IMR-90 (cell line): ENCODE measurements at regions not wholly inside any gene's neighbourhood (a gene's known extent, or its start where the extent isn't known, plus 50 kb on each side); places are given as distances from the start of the nearest gene placed in this dataset.

ENCODE experiments used
- ATAC-seq: fragments of 200-7000 bp; cut with Tn5 transposase; 2 replicates; pipeline ENCODE4 v1.9.1; 2020; ENCODE audit warnings: low read depth, mild to moderate bottlenecking, moderate library complexity
- BruUV-seq: library from RNA; stranded (reverse); fragments of 400-500 nt; replicated peaks from 2 replicates; lab custom pipeline; 2021; lab: Mats Ljungman, UMichigan
- CTCF ChIA-PET: fragments of 300-600 bp; formaldehyde crosslinking; extraction: SDS; loops from one replicate; lab custom pipeline; 2021; ENCODE audit warnings: antibody characterized with exemption; lab: Yijun Ruan, JAX
- POLR2A ChIA-PET: fragments of 300-600 bp; sonication (Branson Sonifier 250); formaldehyde crosslinking; loops from one replicate; lab custom pipeline; 2022; ENCODE audit warnings: antibody characterized with exemption; ENCODE audit not compliant: unreplicated experiment; lab: Charles Lee
- DNase-seq: peaks from one replicate; pipeline ENCODE4 v3.0.0; 2013
- H2AFZ ChIP-seq: replicated peaks from 2 replicates; pipeline ENCODE3; 2013; ENCODE audit warnings: low read length, mild to moderate bottlenecking; ENCODE audit not compliant: poor library complexity
- H2AK5ac ChIP-seq: 2 replicates; pipeline ENCODE4 v1.6.1; 2013; ENCODE audit warnings: low read depth, low read length, inconsistent platforms
- H2AK9ac ChIP-seq: replicated peaks from 2 replicates; pipeline ENCODE3; 2013; ENCODE audit warnings: mild to moderate bottlenecking, low read depth, low read length, moderate library complexity; ENCODE audit not compliant: poor library complexity
- H2BK120ac ChIP-seq: 2 replicates; pipeline ENCODE4 v1.6.1; 2013; ENCODE audit warnings: low read depth, low read length, inconsistent platforms
- H2BK15ac ChIP-seq: 3 replicates; pipeline ENCODE4 v1.6.1; 2013; ENCODE audit warnings: low read depth, low read length, inconsistent platforms
- H2BK20ac ChIP-seq: 2 replicates; pipeline ENCODE4 v1.6.1; 2013; ENCODE audit warnings: low read depth, mild to moderate bottlenecking, inconsistent platforms, low read length, moderate library complexity
- H2BK5ac ChIP-seq: 2 replicates; pipeline ENCODE4 v1.6.1; 2013; ENCODE audit warnings: mild to moderate bottlenecking, low read depth, low read length, inconsistent platforms; ENCODE audit not compliant: poor library complexity, severe bottlenecking
- H3K14ac ChIP-seq: replicated peaks from 2 replicates; pipeline ENCODE4 v1.6.1; 2013; ENCODE audit warnings: low read depth, low read length, inconsistent platforms
- H3K18ac ChIP-seq: 2 replicates; pipeline ENCODE4 v1.6.1; 2013; ENCODE audit warnings: low read depth, low read length, control low read depth
- H3K23ac ChIP-seq: 2 replicates; pipeline ENCODE4 v1.6.1; 2013; ENCODE audit warnings: low read depth, low read length, inconsistent platforms
- H3K27ac ChIP-seq: 2 replicates; pipeline ENCODE4 v1.5.1; 2013; ENCODE audit warnings: mild to moderate bottlenecking, control low read depth, low read length; ENCODE audit not compliant: insufficient read depth
- H3K27me3 ChIP-seq: 2 replicates; pipeline ENCODE4 v1.6.1; 2013; ENCODE audit warnings: low read length; ENCODE audit not compliant: control insufficient read depth, insufficient read depth
- H3K36me3 ChIP-seq: 2 replicates; pipeline ENCODE4 v1.6.1; 2013; ENCODE audit warnings: low read length, mixed read lengths; ENCODE audit not compliant: control insufficient read depth, insufficient read depth
- H3K4ac ChIP-seq: 2 replicates; pipeline ENCODE4 v1.6.1; 2013; ENCODE audit warnings: low read depth, low read length, inconsistent platforms
- H3K4me1 ChIP-seq: 2 replicates; pipeline ENCODE4 v1.6.1; 2013; ENCODE audit warnings: low read length, mixed read lengths; ENCODE audit not compliant: control insufficient read depth, insufficient read depth
- H3K4me2 ChIP-seq: 2 replicates; pipeline ENCODE4 v1.6.1; 2013; ENCODE audit warnings: low read depth, mild to moderate bottlenecking, control low read depth, low read length, moderate library complexity
- H3K4me3 ChIP-seq: 2 replicates; pipeline ENCODE4 v1.5.1; 2013; ENCODE audit warnings: low read depth, mild to moderate bottlenecking, control low read depth, low read length, moderate library complexity; ENCODE audit not compliant: insufficient read depth
- H3K56ac ChIP-seq: 2 replicates; pipeline ENCODE4 v1.6.1; 2013; ENCODE audit warnings: low read length, inconsistent platforms; ENCODE audit not compliant: insufficient read depth; ENCODE audit errors: extremely low read depth
- H3K79me1 ChIP-seq, 2 experiments: 2 replicates each; pipeline ENCODE4 v1.6.1; 2013; ENCODE audit warnings: low read length in 2 of 2, inconsistent platforms in 1 of 2, low read depth in 1 of 2
- H3K9ac ChIP-seq: 2 replicates; pipeline ENCODE4 v1.6.1; 2013; ENCODE audit warnings: low read depth, low read length, control low read depth
- H3K9me1 ChIP-seq: 2 replicates; pipeline ENCODE4 v1.6.1; 2013; ENCODE audit warnings: low read length, inconsistent platforms; ENCODE audit not compliant: insufficient read depth
- H3K9me3 ChIP-seq: 2 replicates; pipeline ENCODE4 v1.6.1; 2013; ENCODE audit warnings: low read length; ENCODE audit not compliant: control insufficient read depth, insufficient read depth
- H4K20me1 ChIP-seq: 2 replicates; pipeline ENCODE4 v1.6.1; 2013; ENCODE audit warnings: low read length, inconsistent platforms; ENCODE audit not compliant: insufficient read depth
- H4K5ac ChIP-seq: 2 replicates; pipeline ENCODE4 v1.6.1; 2013; ENCODE audit warnings: mild to moderate bottlenecking, low read depth, low read length, control low read depth
- H4K8ac ChIP-seq, 2 experiments: 2 replicates each; pipeline ENCODE4 v1.6.1; 2013; ENCODE audit warnings: low read depth in 2 of 2, low read length in 2 of 2, control low read depth in 1 of 2, inconsistent platforms in 1 of 2
- H4K91ac ChIP-seq: 2 replicates; pipeline ENCODE4 v1.6.1; 2013; ENCODE audit warnings: low read depth, low read length, inconsistent platforms; ENCODE audit not compliant: insufficient read depth
- BHLHE40 ChIP-seq: fragments of 150-350 bp; IDR thresholded peaks from 2 replicates; pipeline ENCODE4 v1.6.1; 2016; ENCODE audit warnings: mild to moderate bottlenecking, low read depth, low read length
- CEBPB ChIP-seq: IDR thresholded peaks from 2 replicates; pipeline ENCODE4 v1.6.1; 2012; ENCODE audit warnings: low read depth, low read length, improper control_type of control experiment
- CHD1 ChIP-seq: IDR thresholded peaks from 2 replicates; pipeline ENCODE4 v1.6.1; 2012; ENCODE audit warnings: low read depth, low read length, improper control_type of control experiment
- CTCF ChIP-seq: conservative IDR thresholded peaks from 2 replicates; pipeline ENCODE4 v1.5.1; 2012; ENCODE audit warnings: mild to moderate bottlenecking, low read depth, low read length, improper control_type of control experiment
- ELK1 ChIP-seq: fragments of 150-350 bp; IDR thresholded peaks from 2 replicates; pipeline ENCODE4 v1.6.1; 2016; ENCODE audit warnings: low read depth, mild to moderate bottlenecking, low read length, moderate library complexity, borderline replicate concordance
- FOS ChIP-seq: fragments of 150-350 bp; IDR thresholded peaks from 2 replicates; pipeline ENCODE4 v1.6.1; 2016; ENCODE audit warnings: low read depth, low read length
- MAFK ChIP-seq: IDR thresholded peaks from 2 replicates; pipeline ENCODE4 v1.6.1; 2012; ENCODE audit warnings: low read depth, low read length, improper control_type of control experiment
- MAZ ChIP-seq: IDR thresholded peaks from 2 replicates; pipeline ENCODE4 v1.6.1; 2012; ENCODE audit warnings: low read depth, mild to moderate bottlenecking, low read length, improper control_type of control experiment, moderate library complexity, borderline replicate concordance
- MXI1 ChIP-seq: IDR thresholded peaks from 2 replicates; pipeline ENCODE4 v1.6.1; 2012; ENCODE audit warnings: low read depth, mild to moderate bottlenecking, low read length, moderate library complexity, borderline replicate concordance
- NFE2L2 ChIP-seq: fragments of 150-350 bp; IDR thresholded peaks from 2 replicates; pipeline ENCODE4 v1.6.1; 2016; ENCODE audit warnings: low read depth, mild to moderate bottlenecking, low read length
- POLR2A ChIP-seq: IDR thresholded peaks from 2 replicates; pipeline ENCODE4 v1.6.1; 2012; ENCODE audit warnings: mild to moderate bottlenecking, low read depth, low read length
- RAD21 ChIP-seq: IDR thresholded peaks from 2 replicates; pipeline ENCODE4 v1.6.1; 2012; ENCODE audit warnings: low read length, improper control_type of control experiment
- RCOR1 ChIP-seq: IDR thresholded peaks from 2 replicates; pipeline ENCODE4 v1.6.1; 2012; ENCODE audit warnings: mild to moderate bottlenecking, low read length, improper control_type of control experiment; ENCODE audit not compliant: insufficient replicate concordance
- RFX5 ChIP-seq: IDR thresholded peaks from 2 replicates; pipeline ENCODE4 v1.8.0; 2012; ENCODE audit warnings: low read depth, mild to moderate bottlenecking, low read length, moderate library complexity
- SMC3 ChIP-seq: fragments of 150-350 bp; IDR thresholded peaks from 2 replicates; pipeline ENCODE4 v1.6.1; 2016; ENCODE audit warnings: low read depth, mild to moderate bottlenecking, antibody characterized with exemption, low read length, moderate library complexity
- USF2 ChIP-seq: fragments of 150-350 bp; IDR thresholded peaks from 2 replicates; pipeline ENCODE4 v1.6.1; 2017; ENCODE audit warnings: mild to moderate bottlenecking, antibody characterized with exemption, low read length, low read depth
- WGBS, 2 experiments: methylation state at CpG; one replicate each; pipeline versions ENCODE4 v1.1.5 to v1.1.7; 2013; ENCODE audit warnings: missing lambda C conversion rate in 2 of 2; ENCODE audit not compliant: insufficient read length in 1 of 2; ENCODE audit errors: extremely low coverage in 2 of 2; 5-methylcytosine and 5-hydroxymethylcytosine counted together
- dilution Hi-C: fragments of 300-500 bp; cut with HindIII; formaldehyde crosslinking; loops from one replicate; pipeline ENCODE4 v1.14.3; 2018; ENCODE audit warnings: low sequenced_read_pairs; ENCODE audit not compliant: unreplicated experiment
- in situ Hi-C: fragments of 300-500 bp; cut with MboI; formaldehyde crosslinking; loops from 3 replicates; pipeline ENCODE4 v1.14.3; 2019; ENCODE audit warnings: low sequenced_read_pairs, inconsistent platforms, mixed read lengths
- intact Hi-C: fragments of 100-400 bp; cut with micrococcal nuclease; formaldehyde crosslinking; loops from 2 replicates; pipeline ENCODE4 v1.10.0; 2022

- no peak for ATAC-seq
- H3K27ac ChIP-seq, result no peak overlapping the region
- CTCF ChIA-PET, result no interaction called here
- no peak overlapping the region for H2BK20ac ChIP-seq
- no peak for TF ChIP-seq POLR2A
- no peak for TF ChIP-seq NFE2L2
- no peak for TF ChIP-seq MAZ
- no peak for TF ChIP-seq CEBPB
- TF ChIP-seq BHLHE40, result no peak
- no peak for TF ChIP-seq FOS
- no peak for TF ChIP-seq USF2
- TF ChIP-seq RCOR1, result no peak
- no peak for TF ChIP-seq RAD21
- no peak for TF ChIP-seq MAFK
- TF ChIP-seq CTCF, result no peak
- TF ChIP-seq ELK1, result no peak
- no peak for TF ChIP-seq RFX5
- no peak for TF ChIP-seq CHD1
- no peak for TF ChIP-seq SMC3
- TF ChIP-seq MXI1, result no peak
- no peak overlapping the region for H2BK5ac ChIP-seq
- no peaks in the 10 kb centered on the region for H3K36me3 ChIP-seq
- intact Hi-C loops, result no loop called here
- no peaks in the 10 kb centered on the region for H3K4me1 ChIP-seq
- in situ Hi-C loops, result no loop called here
- H4K20me1 ChIP-seq, result no peaks in the 10 kb centered on the region
- H3K9me3 ChIP-seq, result no peaks in the 10 kb centered on the region
- dilution Hi-C loops, result no loop called here
- no peak overlapping the region for H3K18ac ChIP-seq
- H2BK15ac ChIP-seq, result no peak overlapping the region
- no peak overlapping the region for H2AK9ac ChIP-seq
- no peaks in the 10 kb centered on the region for H3K9me1 ChIP-seq
- no peak overlapping the region for H3K14ac ChIP-seq
- no peak overlapping the region for H3K4me3 ChIP-seq
- no peak overlapping the region for H2AK5ac ChIP-seq
- no TSS peak for BruUV-seq
- H3K4me2 ChIP-seq, result no peak overlapping the region
- no peak overlapping the region for H2BK120ac ChIP-seq
- H3K4ac ChIP-seq, result no peak overlapping the region
- no peak overlapping the region for H4K8ac ChIP-seq
- POLR2A ChIA-PET, result no interaction called here
- no peak for DNase-seq
- no peak overlapping the region for H4K91ac ChIP-seq
- H3K56ac ChIP-seq, result no peak overlapping the region
- no peak overlapping the region for H2AFZ ChIP-seq
- H4K5ac ChIP-seq, result no peak overlapping the region
- no peaks in the 10 kb centered on the region for H3K79me1 ChIP-seq
- no peak overlapping the region for H3K9ac ChIP-seq
- H3K23ac ChIP-seq, result no peak overlapping the region
- WGBS, 2 experiments, result no CpG with 5 or more reads among the region's 1 CpG
- H3K27me3 ChIP-seq, result no peaks in the 10 kb centered on the region
These were observed 500.2 kb downstream of the CDH11 start for GRCh38 chr16:64621616-64622015.
